Muscle layer of duodenum (tissue), 2 donors: ENCODE measurements at regions not wholly inside any gene's neighbourhood (a gene's known extent, or its start where the extent isn't known, plus 50 kb on each side); places are given as distances from the start of the nearest gene placed in this dataset.

Source experiments
- H3K27ac ChIP-seq: one replicate; pipeline ENCODE4 v1.7.0; 2013; ENCODE audit warnings: mild to moderate bottlenecking, low read length
- H3K27me3 ChIP-seq: one replicate; pipeline ENCODE4 v1.7.0; 2013; ENCODE audit warnings: low read depth, mild to moderate bottlenecking, control low read depth, low read length
- H3K36me3 ChIP-seq, 2 donors: one replicate each; pipeline ENCODE4 v1.7.0; 2013; ENCODE audit warnings: low read length in 2 of 2, control low read depth in 1 of 2, mild to moderate bottlenecking in 1 of 2; ENCODE audit not compliant: insufficient read depth in 2 of 2, control insufficient read depth in 1 of 2
- H3K4me1 ChIP-seq, 2 donors: one replicate each; pipeline ENCODE4 v1.7.0; 2013; ENCODE audit warnings: low read length in 2 of 2, mild to moderate bottlenecking in 2 of 2, control low read depth in 1 of 2, moderate library complexity in 1 of 2; ENCODE audit not compliant: insufficient read depth in 2 of 2, control insufficient read depth in 1 of 2
- H3K4me3 ChIP-seq, 2 donors: one replicate each; pipeline ENCODE4 v1.7.0; 2013; ENCODE audit warnings: low read length in 2 of 2, low read depth in 1 of 2, mild to moderate bottlenecking in 1 of 2
- H3K9me3 ChIP-seq, 2 donors: one replicate each; pipeline ENCODE4 v1.7.0; 2013; ENCODE audit warnings: low read length in 2 of 2, control low read depth in 1 of 2, mild to moderate bottlenecking in 1 of 2; ENCODE audit not compliant: control insufficient read depth in 1 of 2
- donor health status: healthy.

GRCh38 chr19:28505134-28505533 lies 707.8 kb downstream of the UQCRFS1 start:
- Histone ChIP-seq H3K27me3 (no peaks in the 10 kb centered on the region), H3K9me3 (no peaks in the 10 kb centered on the region), H3K4me3 (no peak overlapping the region), H3K4me1 (no peaks in the 10 kb centered on the region), H3K36me3 (no peaks in the 10 kb centered on the region), H3K27ac (no peak overlapping the region)

- Histone ChIP-seq H3K27me3 (no peaks in the 10 kb centered on the region), H3K4me3 (no peak overlapping the region), H3K4me1 (no peaks in the 10 kb centered on the region), H3K36me3 (no peaks in the 10 kb centered on the region), H3K9me3 (no peaks in the 10 kb centered on the region), H3K27ac (no peak overlapping the region)
Observed at GRCh38 chr19:28504727-28505126, 708.2 kb downstream of the UQCRFS1 start.

- H3K4me3 ChIP-seq = no peak overlapping the region
Observed at GRCh38 chr19:28504139-28504538, 708.8 kb downstream of the UQCRFS1 start.

GRCh38 chr19:28502879-28503734 lies 709.8 kb downstream of the UQCRFS1 start:
- H3K27ac ChIP-seq = no peak overlapping the region
- H3K4me3 ChIP-seq = no peak overlapping the region
- H3K27me3 ChIP-seq = no peaks in the 10 kb centered on the region
- no peaks in the 10 kb centered on the region for H3K4me1 ChIP-seq
- no peaks in the 10 kb centered on the region for H3K9me3 ChIP-seq
- no peaks in the 10 kb centered on the region for H3K36me3 ChIP-seq

More at GRCh38 chr19:28504139-28504538, 708.8 kb downstream of the UQCRFS1 start:
- no peaks in the 10 kb centered on the region for H3K4me1 ChIP-seq
- H3K27ac ChIP-seq = no peak overlapping the region
- no peaks in the 10 kb centered on the region for H3K36me3 ChIP-seq
- H3K27me3 ChIP-seq = no peaks in the 10 kb centered on the region
- no peaks in the 10 kb centered on the region for H3K9me3 ChIP-seq

- no peaks in the 10 kb centered on the region for H3K27me3 ChIP-seq
- H3K27ac ChIP-seq = no peak overlapping the region
- no peaks in the 10 kb centered on the region for H3K9me3 ChIP-seq
- H3K4me3 ChIP-seq = no peak overlapping the region
- H3K4me1 ChIP-seq = no peaks in the 10 kb centered on the region
- H3K36me3 ChIP-seq = no peaks in the 10 kb centered on the region
Observed at GRCh38 chr19:28501976-28502375, 711.0 kb downstream of the UQCRFS1 start.

- Histone ChIP-seq H3K27ac (no peak overlapping the region), H3K36me3 (no peaks in the 10 kb centered on the region), H3K9me3 (no peaks in the 10 kb centered on the region), H3K27me3 (no peaks in the 10 kb centered on the region), H3K4me3 (no peak overlapping the region), H3K4me1 (no peaks in the 10 kb centered on the region)
Observed at GRCh38 chr19:28500982-28501630, 711.8 kb downstream of the UQCRFS1 start.

- Histone ChIP-seq H3K36me3 (no peaks in the 10 kb centered on the region), H3K9me3 (no peaks in the 10 kb centered on the region), H3K27ac (no peak overlapping the region), H3K4me1 (no peaks in the 10 kb centered on the region), H3K4me3 (no peak overlapping the region), H3K27me3 (no peaks in the 10 kb centered on the region)
Observed at GRCh38 chr19:28500296-28500695, 712.7 kb downstream of the UQCRFS1 start.

GRCh38 chr19:28498404-28498976 lies 714.5 kb downstream of the UQCRFS1 start:
- no peak overlapping the region for H3K4me3 ChIP-seq
- no peaks in the 10 kb centered on the region for H3K27me3 ChIP-seq
- H3K4me1 ChIP-seq = no peaks in the 10 kb centered on the region
- no peaks in the 10 kb centered on the region for H3K9me3 ChIP-seq
- no peak overlapping the region for H3K27ac ChIP-seq
- H3K36me3 ChIP-seq = no peaks in the 10 kb centered on the region

GRCh38 chr19:28497887-28498286 lies 715.1 kb downstream of the UQCRFS1 start:
- H3K9me3 ChIP-seq = no peaks in the 10 kb centered on the region
- no peaks in the 10 kb centered on the region for H3K27me3 ChIP-seq
- H3K27ac ChIP-seq = no peak overlapping the region
- no peaks in the 10 kb centered on the region for H3K4me1 ChIP-seq
- no peak overlapping the region for H3K4me3 ChIP-seq
- H3K36me3 ChIP-seq = no peaks in the 10 kb centered on the region

GRCh38 chr19:28497137-28497536 lies 715.8 kb downstream of the UQCRFS1 start:
- Histone ChIP-seq H3K36me3 (no peaks in the 10 kb centered on the region), H3K4me1 (no peaks in the 10 kb centered on the region)

GRCh38 chr19:28495046-28495445 lies 717.9 kb downstream of the UQCRFS1 start:
- Histone ChIP-seq H3K4me1 (no peaks in the 10 kb centered on the region), H3K9me3 (no peaks in the 10 kb centered on the region), H3K4me3 (no peak overlapping the region), H3K36me3 (no peaks in the 10 kb centered on the region), H3K27ac (no peak overlapping the region), H3K27me3 (no peaks in the 10 kb centered on the region)

More at GRCh38 chr19:28497137-28497536, 715.8 kb downstream of the UQCRFS1 start:
- H3K27ac ChIP-seq = no peak overlapping the region
- no peaks in the 10 kb centered on the region for H3K27me3 ChIP-seq
- no peak overlapping the region for H3K4me3 ChIP-seq
- H3K9me3 ChIP-seq = no peaks in the 10 kb centered on the region
